RPMI7951 (cell line): ENCODE measurements at regions not wholly inside any gene's neighbourhood (a gene's known extent, or its start where the extent isn't known, plus 50 kb on each side); places are given as distances from the start of the nearest gene placed in this dataset.

ENCODE experiments used
- DNase-seq: peaks from one replicate; pipeline ENCODE4 v3.0.0-alpha.2; 2012; ENCODE audit warnings: low read depth

DNA sequence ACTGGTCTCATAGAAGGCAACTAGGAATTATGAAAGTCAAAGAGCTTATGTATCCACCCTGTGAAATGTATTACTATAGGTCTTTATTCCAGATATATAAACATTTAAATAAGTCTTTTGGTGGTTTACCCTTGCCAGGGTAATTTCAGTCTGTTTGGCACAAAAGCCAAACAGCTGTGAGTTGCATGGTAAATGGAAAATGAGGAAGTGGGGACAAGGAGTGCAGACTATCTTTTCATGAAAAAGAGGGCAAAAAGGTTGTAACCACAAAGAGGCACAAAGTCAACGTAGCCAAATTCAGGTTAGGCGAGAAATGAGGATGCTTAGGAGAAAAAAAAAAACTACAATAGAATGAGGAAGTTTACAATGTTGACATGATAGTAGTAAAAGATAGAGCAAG lies 492.3 kb upstream of the PRMT6 start:
- DNase-seq: no peak

DNA sequence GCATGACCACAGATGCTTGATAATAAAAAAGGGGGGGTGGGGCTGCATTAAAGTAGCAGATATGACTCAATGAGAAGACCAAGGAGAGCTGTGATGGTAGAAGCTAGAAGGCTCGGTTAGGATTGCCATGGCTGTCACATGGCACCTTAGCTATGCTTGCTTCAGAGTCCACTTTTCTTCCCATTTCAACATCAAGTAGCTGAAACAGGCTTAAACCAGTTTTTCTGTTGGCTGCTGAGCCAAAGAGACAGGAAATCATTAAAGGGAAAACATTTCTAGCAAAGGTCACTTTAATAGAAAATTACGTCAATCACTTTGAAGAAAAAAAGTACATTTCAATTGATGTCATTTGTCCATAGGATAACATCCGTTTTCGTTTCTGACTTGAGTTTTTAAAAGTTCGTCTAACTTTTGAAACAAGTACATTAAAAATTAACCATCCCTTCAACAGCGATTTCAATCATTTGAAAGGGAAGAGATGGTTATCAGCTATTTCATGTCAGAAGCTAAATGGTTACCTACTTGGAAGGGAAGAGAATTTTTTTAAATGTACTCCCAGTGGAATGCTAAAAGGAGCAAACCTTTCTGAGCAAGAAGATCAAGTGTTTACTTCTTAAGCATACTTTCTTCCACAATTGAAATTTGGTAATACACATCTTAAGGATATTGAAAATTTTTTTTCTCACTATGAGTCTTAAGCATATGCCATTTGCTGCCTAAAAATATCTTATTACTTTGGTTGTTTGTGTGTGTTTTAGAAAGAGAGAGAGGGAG lies 488.1 kb upstream of the PRMT6 start:
- DNase-seq: no peak

DNA sequence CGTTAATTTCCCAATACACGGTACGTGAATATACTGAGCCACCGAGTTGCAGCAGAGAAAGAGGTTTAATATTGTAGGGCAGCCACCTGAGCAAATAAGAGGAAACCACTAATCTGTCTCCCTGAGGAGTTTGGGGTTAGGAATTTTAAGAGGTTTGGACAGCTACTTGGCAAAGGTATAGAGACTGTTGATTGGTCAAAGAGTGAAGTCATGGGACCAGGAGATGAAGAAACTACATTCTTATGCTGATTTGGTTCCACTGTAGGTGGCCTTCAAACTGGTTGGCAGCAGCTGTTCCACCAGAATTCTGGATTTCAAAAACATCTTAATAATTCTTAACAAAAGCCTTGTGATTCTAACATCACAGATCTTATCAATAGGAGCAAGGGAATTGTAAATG lies 485.4 kb upstream of the PRMT6 start:
- no peak for DNase-seq

DNA sequence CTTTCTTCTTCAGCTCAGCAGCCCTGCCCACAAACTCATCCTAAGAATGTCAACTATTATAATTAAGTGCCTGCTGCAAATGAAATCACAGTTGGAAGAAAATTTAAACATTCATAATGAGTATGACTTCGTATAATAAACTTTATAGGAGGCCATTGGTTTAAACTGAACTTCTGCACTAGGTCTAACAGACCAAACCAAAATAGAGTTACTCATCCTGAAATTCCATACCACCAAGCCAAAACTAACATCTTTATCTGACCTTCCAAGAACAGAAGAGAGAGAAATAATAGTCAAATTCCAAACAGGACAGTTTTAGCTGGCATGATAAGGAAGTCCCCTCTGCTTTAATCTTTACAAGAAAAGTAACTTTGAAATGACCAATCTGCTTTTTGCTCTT lies 472.4 kb upstream of the PRMT6 start:
- DNase-seq: no peak

DNA sequence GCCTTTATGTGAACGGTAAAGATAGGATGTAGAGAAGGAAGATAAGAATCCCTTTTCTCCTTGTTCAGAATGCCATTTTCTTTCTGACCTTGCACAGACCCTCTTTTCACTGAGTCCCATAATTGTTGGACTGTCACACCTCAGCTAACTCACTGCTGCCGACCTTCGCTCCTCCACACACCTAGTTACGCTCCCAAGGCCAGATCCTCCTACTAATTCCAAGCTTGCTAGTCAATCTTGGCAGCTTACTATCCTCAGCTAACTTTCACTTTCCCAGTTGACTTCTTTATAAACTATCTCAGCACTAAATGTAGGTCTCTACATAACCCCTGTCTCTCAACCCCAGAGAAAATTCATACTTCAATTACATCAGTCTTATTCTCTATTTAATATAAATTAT lies 471.8 kb upstream of the PRMT6 start:
- no peak for DNase-seq

- no peak for DNase-seq
Measured at GRCh38 chr1:106600626-106601025, 455.8 kb upstream of the PRMT6 start.

DNA sequence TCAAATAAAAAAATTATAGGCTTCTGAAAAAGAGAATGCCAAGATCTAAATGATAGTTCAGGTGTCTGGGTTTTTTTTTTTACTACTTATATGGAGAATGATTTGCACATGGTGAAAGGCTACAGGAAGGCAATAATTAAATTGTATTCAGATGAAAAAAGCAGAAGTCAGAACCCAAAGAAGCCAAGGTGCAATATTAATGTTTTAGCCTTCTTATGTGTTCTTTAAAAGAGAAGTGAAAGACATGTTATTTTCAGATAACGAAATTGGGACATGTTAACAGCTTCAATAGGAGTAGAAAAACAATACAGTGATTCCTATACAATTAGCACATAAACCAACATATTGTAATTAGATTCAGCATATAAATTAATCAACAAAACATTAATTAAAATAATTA lies 452.9 kb upstream of the PRMT6 start:
- no peak for DNase-seq

- no peak for DNase-seq
Measured at GRCh38 chr1:106608841-106609240, 447.6 kb upstream of the PRMT6 start.

DNA sequence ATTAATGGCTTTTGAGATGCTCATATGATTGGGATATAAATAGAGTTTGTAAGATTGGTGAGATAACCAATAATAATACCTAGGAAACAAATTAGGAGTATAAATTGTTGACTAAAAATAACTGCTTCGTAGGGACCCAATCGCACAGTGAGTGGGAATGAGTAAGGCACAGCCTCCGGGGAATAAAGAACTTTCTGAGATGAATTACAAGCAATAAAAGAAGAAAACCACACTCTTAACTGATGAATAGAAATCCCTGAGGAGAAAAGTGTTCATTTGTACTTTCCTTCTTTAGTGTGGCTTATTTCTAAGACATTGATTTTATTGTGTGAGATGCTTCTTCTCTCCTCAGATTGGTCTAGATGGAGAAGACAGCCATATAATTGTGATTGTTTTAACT lies 443.4 kb upstream of the PRMT6 start:
- no peak for DNase-seq

DNA sequence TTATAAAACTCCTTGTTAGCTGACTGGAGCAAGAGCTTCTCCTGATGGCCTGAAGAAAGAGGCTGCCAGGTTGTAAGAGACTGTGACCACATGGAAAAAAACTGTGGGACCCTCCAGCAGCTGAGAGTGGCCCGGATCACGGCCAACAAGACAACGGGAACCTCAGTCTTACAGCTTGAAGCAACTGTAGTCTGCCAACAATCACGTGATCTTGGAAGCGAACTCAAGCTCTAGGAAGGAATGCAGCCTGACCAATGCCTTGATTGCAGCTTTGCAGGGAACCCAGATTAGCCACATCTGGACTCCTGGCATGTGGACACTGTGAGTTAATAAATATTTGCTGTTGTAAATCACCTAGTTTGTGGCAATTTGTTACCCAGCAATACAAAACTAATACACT lies 442.6 kb upstream of the PRMT6 start:
- DNase-seq: no peak

GRCh38 chr1:106615473-106615872 lies 441.0 kb upstream of the PRMT6 start:
- DNase-seq: no peak

GRCh38 chr1:106619080-106619826 lies 437.2 kb upstream of the PRMT6 start:
- DNase-seq: no peak

DNA sequence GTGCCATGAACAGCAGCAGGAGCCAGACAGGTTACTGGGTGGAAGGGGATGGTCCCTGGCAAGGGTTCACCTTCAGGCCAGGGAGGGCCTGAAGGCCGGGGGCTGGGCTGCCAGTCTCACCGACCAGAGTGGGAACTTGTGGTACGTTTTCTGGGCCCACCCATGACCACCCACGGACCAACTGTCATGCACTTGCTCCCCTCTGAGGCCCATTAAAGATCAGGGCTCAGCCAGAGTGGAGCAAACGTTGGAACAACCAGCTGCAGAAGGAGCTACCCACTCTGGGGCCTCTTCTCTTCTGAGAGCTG lies 436.7 kb upstream of the PRMT6 start:
- no peak for DNase-seq

GRCh38 chr1:106620521-106620954 lies 435.9 kb upstream of the PRMT6 start:
- DNase-seq: peak; percentile 1

GRCh38 chr1:106621853-106622252 lies 434.6 kb upstream of the PRMT6 start:
- no peak for DNase-seq

DNA sequence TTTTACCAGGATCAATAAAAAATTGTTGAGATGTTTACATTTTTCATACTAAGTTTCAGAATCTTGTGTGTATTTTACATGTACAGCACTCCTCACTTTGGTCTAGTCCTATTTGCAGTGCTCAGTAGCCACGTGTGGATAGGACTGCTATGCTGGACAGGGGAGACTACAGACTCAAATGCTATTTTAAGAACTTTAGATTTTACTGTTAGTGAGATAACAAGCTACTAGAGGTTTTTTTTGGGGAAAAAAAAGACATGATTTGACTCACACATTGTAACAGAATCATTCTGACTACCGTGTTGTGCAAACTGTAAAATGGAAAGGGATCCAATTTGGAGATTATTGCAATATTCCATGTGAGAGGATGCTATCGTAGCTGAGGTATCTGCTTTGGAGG lies 418.9 kb upstream of the PRMT6 start:
- no peak for DNase-seq

DNA sequence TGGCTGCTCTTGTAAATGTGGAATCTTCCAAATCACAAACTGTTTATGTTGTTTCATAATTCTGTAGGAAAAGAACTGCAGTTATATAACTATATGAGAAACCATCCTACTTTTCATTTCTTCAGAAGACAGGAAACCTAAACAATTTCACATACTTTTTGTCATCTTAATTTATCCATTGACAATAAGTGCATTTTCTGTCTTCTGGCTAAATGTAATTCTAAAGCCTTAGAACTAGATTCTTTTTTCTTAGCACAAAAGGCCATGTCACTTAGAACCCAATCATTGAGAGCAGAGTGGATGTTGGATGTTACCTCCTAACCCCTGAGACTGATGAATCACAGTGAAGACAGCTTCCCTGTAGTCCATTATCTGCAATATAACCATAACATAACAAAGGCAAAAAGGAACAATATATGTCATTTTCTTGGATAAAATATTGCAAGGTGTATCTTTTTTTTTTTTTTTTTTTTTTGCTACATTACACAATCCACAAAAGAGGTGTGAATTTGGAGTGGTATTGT lies 410.2 kb upstream of the PRMT6 start:
- no peak for DNase-seq

GRCh38 chr1:106646816-106647215 lies 409.7 kb upstream of the PRMT6 start:
- DNase-seq: no peak

- no peak for DNase-seq
Measured at GRCh38 chr1:106651028-106651762, 405.3 kb upstream of the PRMT6 start.

DNA sequence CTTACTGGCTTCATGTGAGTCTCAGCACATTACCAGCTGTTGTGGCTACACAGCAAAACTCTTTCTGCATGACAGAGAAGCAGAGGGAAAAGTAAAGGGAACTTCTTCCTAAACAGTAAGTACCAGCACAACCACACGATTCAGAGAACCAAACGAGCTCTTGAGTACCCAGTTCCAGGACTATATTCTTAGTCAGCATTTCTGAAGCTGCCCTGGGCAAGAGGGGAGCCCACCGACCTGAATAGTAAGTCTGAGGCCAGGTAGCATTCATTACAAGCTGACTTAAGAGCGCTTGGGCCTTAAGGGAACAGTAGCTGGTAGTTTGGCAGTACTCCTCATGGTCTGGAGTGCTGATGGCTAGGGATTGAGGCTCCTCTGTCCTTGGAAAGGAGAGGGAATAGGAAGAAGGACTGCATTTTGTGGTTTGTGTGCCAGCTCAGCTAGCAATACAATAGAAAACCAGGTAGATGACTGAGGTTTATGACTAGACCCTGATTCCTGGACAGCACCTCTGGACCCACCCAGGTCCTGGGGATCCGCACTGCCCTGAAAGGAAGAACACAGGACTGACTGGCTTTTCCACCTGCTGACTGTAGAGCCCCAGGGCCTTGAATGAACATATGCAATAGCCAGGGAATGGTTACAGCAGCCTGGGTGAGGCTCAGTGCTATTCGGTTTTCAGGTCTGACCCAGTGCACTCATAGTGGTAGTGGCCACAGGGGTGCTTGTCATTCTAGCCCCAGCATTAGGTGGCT lies 396.8 kb upstream of the PRMT6 start:
- no peak for DNase-seq

DNA sequence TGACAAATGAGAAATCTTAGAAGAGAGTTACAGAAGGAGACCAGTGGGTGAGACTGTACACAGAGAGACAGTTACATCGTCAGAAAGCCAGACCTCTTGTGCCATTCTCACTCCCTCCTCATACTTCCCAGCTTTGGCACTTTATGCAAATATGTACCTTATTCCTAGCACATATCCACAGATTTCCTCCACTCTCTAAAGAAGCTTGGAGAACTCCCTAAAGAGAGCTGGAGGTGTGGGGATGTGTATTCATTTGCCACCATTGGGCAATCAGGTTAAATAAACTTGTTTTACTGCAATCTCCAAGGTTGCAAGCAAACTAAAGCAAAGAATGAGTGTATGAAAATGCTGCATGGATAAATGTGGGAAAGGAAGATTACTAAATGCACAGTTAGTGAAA lies 380.9 kb upstream of the PRMT6 start:
- DNase-seq: no peak

DNA sequence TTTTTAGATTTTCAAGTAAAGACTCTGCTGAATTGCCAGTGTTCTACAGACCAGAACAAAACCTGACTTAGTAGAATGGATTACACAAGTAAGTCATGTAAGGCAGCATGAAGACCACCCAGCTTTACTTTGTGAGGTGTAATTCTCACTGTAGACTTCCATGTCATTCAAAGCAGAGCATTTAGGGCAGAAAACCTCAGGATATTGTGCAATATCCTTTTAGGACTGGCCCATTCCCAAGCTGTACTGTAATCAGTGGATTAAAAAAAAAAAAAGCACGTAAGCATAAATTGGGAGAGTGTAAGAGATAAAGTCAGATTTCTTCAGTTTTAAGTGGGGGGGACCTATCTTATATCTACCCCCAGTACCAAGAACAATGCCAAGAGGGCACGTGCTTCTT lies 380.5 kb upstream of the PRMT6 start:
- DNase-seq: no peak
